ENCODE measurements at regions not wholly inside any gene's neighbourhood (a gene's known extent, or its start where the extent isn't known, plus 50 kb on each side); places are given as distances from the start of the nearest gene placed in this dataset.

GRCh38 chr9:108486831-108487230 is 369.0 kb downstream of the ACTL7B start:
- no TSS peak for BruUV-seq (replicated peaks)
- H3K18ac ChIP-seq (ENCODE audit: low read depth, low read length), result no peak overlapping the region
- ChIA-PET CTCF (no interaction called here), POLR2A (ENCODE audit: unreplicated experiment) (no interaction called here)
- H4K5ac ChIP-seq (ENCODE audit: low read depth, low read length), result no peak overlapping the region
- no peak overlapping the region for H3K4ac ChIP-seq (ENCODE audit: low read depth, low read length)
- TF ChIP-seq MXI1 (IDR thresholded peaks at IDR 0.05; ENCODE audit: borderline replicate concordance, low read depth, low read length), result no peak
- no peak for TF ChIP-seq MAZ (IDR thresholded peaks at IDR 0.05; ENCODE audit: borderline replicate concordance, low read depth, low read length)
- peak; percentile 43; the same call in 1 of the 2 replicates for TF ChIP-seq MAFK (IDR thresholded peaks at IDR 0.05; ENCODE audit: low read depth, low read length)
- TF ChIP-seq POLR2A (IDR thresholded peaks at IDR 0.05; ENCODE audit: low read depth, low read length), result no peak
- no peak for TF ChIP-seq CEBPB (IDR thresholded peaks at IDR 0.05; ENCODE audit: low read depth, low read length)
- no peak for TF ChIP-seq RCOR1 (IDR thresholded peaks at IDR 0.05; ENCODE audit: insufficient replicate concordance, low read length)
- no peak overlapping the region for H2BK20ac ChIP-seq (ENCODE audit: low read depth, low read length)
- H3K9ac ChIP-seq (ENCODE audit: low read depth, low read length), result no peak overlapping the region
- no CpG with 5 or more reads among the region's 2 CpGs for WGBS, 2 experiments (ENCODE audit: extremely low coverage in 2 of 2, insufficient read length in 1 of 2)
- H4K91ac ChIP-seq (ENCODE audit: insufficient read depth, low read depth, low read length), result no peak overlapping the region
- H3K56ac ChIP-seq (ENCODE audit: extremely low read depth, insufficient read depth, low read length), result no peak overlapping the region
- no peak overlapping the region for H2BK15ac ChIP-seq (ENCODE audit: low read depth, low read length)
- H2AK9ac ChIP-seq (replicated peaks; ENCODE audit: low read depth, low read length, poor library complexity), result no peak overlapping the region
- no peaks in the 10 kb centered on the region for H3K36me3 ChIP-seq (ENCODE audit: control insufficient read depth, insufficient read depth, low read length)
- H2AFZ ChIP-seq (replicated peaks; ENCODE audit: low read length, poor library complexity), result no peak overlapping the region
- no peak overlapping the region for H3K27ac ChIP-seq (ENCODE audit: insufficient read depth, low read length)
- no peaks in the 10 kb centered on the region for H3K9me1 ChIP-seq (ENCODE audit: insufficient read depth, low read length)
- no peak overlapping the region for H4K8ac ChIP-seq (ENCODE audit: low read depth in 2 of 2, low read length in 2 of 2)
- no peak overlapping the region for H3K23ac ChIP-seq (ENCODE audit: low read depth, low read length)
- no peak for DNase-seq
- peaks cover 5% of the 10 kb centered on the region; the same call in 1 of the 2 replicates for H3K27me3 ChIP-seq (ENCODE audit: control insufficient read depth, insufficient read depth, low read length)
- in situ Hi-C loops (cut with MboI; ENCODE audit: low sequenced_read_pairs), result no loop called here
- no peak overlapping the region for H2BK120ac ChIP-seq (ENCODE audit: low read depth, low read length)
- H4K20me1 ChIP-seq (ENCODE audit: insufficient read depth, low read length), result no peaks in the 10 kb centered on the region
- dilution Hi-C loops (cut with HindIII; ENCODE audit: low sequenced_read_pairs, unreplicated experiment), result no loop called here
- H3K4me2 ChIP-seq (ENCODE audit: low read depth, low read length), result no peak overlapping the region
- H2AK5ac ChIP-seq (ENCODE audit: low read depth, low read length), result no peak overlapping the region
- ATAC-seq (ENCODE audit: low read depth), result no peak
- no peaks in the 10 kb centered on the region for H3K9me3 ChIP-seq (ENCODE audit: control insufficient read depth, insufficient read depth, low read length)
- no peaks in the 10 kb centered on the region for H3K79me1 ChIP-seq (ENCODE audit: low read depth in 1 of 2, low read length in 2 of 2)
- no peak overlapping the region for H3K4me3 ChIP-seq (ENCODE audit: insufficient read depth, low read depth, low read length)
- H3K4me1 ChIP-seq (ENCODE audit: control insufficient read depth, insufficient read depth, low read length), result no peaks in the 10 kb centered on the region
- intact Hi-C loops (cut with micrococcal nuclease), result no loop called here
- H3K14ac ChIP-seq (replicated peaks; ENCODE audit: low read depth, low read length), result no peak overlapping the region
- H2BK5ac ChIP-seq (ENCODE audit: low read depth, low read length, poor library complexity, severe bottlenecking), result no peak overlapping the region
